Activated CD4-positive, alpha-beta T cell treated with anti-CD3 and anti-CD28 coated beads, Interleukin-2, Interleukin-6, amounts not matched to agents 100 ng/mL and 50 ng/mL, durations not matched to agents 16 hours and 8 hours (primary cell): ENCODE measurements at regions not wholly inside any gene's neighbourhood (a gene's known extent, or its start where the extent isn't known, plus 50 kb on each side); places are given as distances from the start of the nearest gene placed in this dataset.

Experiments used
- DNase-seq: peaks from one replicate; pipeline ENCODE4 v3.0.0-alpha.2; 2020

DNA sequence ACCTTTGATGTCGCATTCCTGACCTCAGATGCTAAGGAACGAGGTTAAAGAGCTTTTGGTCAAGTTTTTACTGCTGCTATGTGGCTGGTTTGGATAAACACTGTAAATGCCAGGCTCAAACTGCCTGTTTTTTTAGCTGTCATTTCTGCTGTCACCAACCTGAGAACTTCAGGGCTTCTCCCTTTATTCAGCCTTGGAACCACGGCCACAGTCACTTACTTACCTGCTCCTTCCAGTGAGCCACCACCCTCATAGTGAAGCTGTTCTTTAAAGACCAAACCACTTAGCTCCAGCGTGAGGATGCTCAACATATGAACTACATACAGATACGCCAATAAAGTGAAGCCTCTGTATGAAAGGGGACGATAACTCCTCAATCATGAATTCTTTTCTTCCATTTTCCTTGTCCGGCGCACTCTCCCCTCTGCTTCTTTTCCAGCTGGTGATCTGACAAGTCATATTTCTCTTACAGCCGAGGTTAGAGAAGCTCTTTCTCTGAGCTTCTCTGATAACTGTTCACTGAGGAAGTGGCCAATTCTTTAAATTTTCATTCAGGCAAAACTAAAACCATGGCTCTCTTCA, 152.8 kb upstream of the ANK2 start:
- no peak for DNase-seq

DNA sequence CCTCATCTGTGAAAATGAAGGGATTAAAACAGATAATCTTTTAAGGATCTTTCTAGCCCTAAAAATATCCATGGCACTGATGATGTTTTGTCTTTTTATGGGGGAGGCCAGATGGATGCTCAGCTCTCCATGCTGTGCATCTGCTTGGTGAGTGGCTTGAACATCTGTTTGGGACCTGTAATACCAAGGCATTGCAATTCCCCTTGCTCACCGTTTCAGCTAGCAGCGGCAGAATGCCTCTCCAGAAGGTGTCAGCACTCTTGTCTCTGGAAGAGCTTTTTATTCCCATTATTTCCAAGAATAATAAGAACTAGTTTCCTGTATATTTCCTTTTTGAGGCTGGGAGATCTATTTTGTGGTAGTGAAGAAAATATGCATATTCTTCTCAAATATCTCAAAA, 151.9 kb upstream of the ANK2 start:
- DNase-seq = no peak

DNA sequence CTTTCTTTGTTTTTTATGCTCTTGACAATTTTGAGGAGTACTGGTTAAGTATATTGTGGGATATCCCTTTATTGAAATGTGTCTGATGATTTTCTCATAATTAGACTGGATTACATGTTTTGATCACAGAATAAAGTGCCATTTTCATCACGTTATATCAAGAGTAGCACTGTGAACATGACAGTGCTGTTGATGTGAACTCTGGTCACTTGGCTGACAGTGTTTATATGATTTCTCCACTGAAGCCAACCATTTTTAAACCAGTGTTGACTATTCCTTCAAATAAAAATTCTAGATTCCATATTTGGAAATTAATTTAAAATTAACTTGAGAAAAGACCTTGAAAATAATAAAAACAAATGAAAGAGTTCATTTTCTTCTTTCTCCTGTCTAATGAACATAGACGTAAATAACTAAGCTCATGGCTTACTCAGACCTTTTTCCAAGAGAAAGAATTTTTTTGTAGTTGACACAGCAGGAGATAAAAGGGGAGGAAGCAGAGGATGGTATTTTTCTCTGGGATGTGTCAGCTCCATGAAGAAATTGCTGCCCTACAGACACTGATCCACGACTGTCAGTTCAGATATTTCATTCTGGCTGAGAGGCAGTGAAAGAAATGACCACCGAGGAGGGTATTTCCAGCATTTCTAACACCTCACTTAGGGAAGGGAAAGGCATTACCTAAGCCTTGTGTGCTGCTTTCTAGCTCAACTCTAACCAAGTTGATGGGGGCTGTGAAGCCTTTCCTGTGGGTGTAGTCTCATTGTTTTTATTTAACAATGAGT, 150.9 kb upstream of the ANK2 start:
- DNase-seq = no peak

DNA sequence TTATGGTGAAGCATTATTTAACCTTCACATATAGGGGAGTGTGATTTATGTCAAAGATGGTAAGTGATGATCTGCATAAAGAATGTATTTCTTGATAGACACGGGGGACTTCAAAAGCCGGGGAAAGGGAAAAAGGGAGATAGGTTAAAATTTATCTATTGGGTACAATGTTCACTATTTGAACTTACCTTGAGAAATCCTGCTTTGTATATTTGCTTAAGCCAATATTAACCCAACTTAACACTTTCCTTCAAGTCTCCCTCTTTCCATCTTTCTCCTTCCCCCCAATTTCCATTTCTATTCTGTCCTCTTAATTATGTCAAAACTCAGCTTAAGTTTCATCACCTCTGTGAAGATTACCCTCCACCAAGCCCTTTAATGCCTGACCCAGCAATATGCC, 149.0 kb upstream of the ANK2 start:
- DNase-seq = no peak

- DNase-seq = no peak
These were observed 147.5 kb upstream of the ANK2 start for GRCh38 chr4:112901962-112902411.

DNA sequence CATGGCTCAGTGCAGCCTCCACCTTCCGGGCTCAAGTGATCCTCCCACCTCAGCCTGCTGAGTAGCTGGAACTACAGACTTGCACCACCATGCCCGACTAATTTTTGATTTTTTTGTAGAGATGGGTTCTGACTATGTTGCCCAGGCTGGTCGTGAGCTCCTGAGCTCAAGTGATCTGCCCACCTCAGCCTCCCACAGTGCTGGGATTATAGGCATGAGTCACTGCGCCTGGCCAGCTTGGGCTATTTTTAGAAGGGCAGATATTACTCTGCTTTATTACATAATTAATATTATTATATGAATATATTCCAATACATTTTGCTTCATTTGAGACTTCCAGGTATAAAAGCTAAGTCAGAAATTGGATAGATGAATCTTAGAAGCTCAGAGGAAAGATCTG, 143.7 kb upstream of the ANK2 start:
- DNase-seq = no peak

- no peak for DNase-seq
These were observed 140.9 kb upstream of the ANK2 start for GRCh38 chr4:112908511-112908910.

DNA sequence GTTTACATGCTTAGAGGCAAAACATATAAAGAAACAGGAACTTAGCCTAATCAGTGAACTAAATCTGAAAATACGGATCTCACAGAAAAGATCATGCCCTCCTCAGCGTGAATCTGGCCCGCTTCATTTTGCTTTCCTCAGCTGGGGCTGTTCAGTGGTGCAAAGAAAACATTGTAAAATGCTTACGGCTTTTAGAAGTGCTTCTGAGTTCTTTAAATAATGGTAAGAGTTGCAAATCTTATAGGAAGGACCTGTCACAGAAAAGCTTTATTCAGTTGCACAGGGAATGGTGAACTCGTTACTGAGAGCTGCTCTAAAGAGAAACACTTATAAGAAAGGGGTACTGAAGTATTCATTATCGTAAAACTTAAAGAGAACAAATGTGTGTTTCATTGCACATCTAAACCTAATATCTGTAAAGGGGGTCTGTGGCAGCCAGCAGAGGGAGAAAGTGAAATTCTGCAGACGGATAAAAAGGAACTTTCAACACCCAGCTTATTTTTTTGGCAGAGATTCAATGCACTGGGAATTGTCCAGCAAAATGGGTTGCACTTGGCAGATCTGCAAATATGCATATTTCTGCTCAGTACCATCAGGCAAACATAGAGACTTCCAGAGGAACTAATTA, 139.2 kb upstream of the ANK2 start:
- no peak for DNase-seq

- no peak for DNase-seq
These were observed 132.6 kb upstream of the ANK2 start for GRCh38 chr4:112916868-112917267.

- no peak for DNase-seq
These were observed 125.9 kb upstream of the ANK2 start for GRCh38 chr4:112923516-112923915.

GRCh38 chr4:112926819-112927218, 122.6 kb upstream of the ANK2 start:
- no peak for DNase-seq

- DNase-seq = no peak
These were observed 121.9 kb upstream of the ANK2 start for GRCh38 chr4:112927544-112927943.

DNA sequence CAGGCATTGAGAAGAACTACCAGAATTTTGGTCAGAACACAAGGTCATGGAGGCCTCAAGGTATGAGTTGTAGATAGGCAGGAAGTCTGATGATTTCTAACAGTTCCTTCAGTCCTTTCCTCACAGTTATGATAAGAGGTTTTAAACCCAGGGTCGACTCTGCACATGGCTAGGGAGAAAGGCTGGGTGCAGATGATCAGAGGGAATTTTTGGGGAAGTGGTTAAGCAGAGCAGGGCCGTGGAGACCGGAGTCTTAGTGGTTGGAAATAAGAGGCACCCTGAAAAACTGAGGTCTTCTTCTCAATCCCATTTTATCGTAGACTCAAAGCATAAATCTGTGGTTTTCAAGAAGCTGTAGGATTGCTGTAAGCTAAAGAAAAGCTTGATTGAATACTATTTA, 118.5 kb upstream of the ANK2 start:
- DNase-seq = no peak

DNA sequence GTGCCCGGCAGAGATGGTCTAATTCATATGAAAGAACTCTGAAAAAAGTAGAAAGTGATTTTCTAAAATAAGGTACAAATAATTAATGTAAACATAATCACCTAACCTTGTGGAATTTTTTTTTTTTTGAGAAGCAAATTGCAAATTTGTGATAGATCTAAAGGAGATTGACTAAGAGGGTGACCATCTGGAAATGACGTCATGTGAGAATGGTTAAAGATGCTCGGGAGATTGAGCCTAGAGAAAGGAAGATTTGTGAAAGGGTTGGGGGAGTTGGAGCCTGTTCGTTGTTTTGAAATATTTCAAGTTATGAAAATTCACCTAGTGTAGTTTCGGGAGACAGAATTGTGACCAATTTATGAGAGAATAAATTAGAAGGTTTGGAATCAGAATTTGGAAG, 115.7 kb upstream of the ANK2 start:
- no peak for DNase-seq

DNA sequence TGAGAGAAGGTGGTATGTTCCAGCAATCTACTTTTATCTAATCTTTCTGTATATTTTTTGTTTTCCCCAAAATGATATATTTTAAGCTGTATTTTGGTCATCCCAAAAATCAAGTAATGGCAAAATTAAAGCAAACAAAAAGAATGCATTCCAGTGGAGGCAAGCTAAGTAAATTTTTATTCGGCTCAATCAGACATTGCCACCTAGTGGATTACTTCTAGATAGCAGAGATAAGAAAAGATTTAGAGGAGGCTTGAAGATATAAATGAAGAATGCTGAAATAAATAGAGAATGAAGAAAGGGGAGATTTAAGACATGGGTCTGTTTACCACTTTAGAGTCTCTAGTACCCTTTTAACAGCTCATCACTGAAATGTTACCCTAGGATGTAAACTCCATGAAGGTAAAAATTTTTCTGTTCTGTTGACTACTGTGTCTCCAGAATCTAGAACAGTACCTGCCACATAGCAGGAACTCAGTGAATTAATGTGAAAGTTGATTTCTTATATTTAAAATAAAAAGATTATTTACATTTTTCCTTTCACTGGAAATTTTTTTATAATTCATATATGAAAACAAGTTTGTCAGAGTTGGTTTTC, 110.9 kb upstream of the ANK2 start:
- DNase-seq = peak; percentile 25

- DNase-seq = no peak
These were observed 109.6 kb upstream of the ANK2 start for GRCh38 chr4:112939901-112940300.

DNA sequence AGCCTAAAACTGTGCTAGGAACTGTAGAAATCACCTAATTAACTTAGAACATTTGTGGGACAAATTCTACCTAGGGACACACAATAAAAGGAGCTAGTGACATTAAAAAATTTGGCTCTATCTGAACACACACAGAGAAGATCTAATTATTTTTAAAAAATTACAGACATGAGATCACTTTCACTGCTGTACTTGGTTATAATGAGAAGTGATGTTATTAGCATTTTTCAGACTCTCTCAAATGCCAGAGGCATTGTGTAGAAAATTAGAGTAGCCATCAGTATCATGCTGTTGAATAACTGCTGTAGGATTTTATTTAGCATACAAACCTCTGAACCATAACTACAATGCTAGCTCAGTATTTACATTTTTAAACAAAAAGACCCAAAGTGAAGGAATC, 109.1 kb upstream of the ANK2 start:
- DNase-seq = no peak

DNA sequence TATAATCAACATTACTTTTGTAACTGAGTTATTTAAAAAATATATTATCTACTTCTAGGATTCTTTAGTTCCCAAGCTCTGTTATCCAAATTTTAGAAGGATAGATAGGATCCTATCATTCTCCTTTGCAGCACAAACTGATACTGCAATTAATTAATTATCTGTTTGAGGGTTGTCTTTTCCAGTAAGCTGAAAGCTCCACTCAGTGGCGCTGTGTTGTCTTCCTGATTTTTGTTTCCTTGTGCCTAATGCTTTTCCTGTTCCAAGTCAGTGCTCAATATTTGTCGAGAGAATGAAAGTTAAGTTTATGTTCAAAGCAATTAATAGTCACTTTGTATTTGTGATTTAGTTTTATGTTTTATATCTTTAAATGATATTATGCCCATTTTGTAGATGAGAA, 107.4 kb upstream of the ANK2 start:
- no peak for DNase-seq

DNA sequence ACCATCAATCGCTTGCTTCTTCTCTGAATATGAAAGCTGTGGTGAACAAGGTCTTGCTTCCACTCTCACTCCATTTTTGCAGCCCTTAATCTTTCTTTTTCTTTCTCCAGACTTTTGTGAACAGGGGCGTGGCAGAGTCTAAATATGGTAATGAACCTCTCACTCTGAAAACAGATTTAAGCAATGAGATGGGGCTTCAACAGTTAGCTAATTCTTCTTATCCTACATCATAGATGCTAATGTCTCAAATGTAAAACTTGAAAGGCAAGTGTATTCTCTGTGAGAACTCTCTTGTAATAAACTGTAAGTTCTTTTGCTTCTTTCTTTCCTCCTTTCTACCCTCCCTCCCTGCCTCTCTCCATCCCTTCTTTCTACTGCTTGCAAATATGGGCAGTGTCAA, 106.5 kb upstream of the ANK2 start:
- no peak for DNase-seq

GRCh38 chr4:112944006-112944405, 105.4 kb upstream of the ANK2 start:
- no peak for DNase-seq

DNA sequence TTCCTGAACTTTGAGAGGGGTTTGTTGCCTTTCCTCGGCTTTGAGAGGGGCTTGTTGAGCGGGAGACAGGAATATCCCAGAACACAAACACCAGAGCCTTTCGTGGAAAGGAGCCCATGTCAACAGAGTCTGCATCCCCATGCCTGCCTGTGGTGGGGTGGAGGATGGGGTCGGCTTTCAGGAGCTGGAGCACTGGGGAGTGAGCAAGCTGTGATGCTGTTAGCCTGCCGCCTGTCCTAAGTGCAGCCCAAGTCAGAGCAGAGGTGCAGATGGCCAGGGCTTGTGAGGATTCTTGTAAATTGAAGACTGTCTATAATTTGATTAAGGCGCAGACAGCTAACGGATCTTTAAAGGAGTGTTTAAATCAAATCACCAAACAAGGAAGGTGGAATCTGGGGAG, 103.3 kb upstream of the ANK2 start:
- DNase-seq = no peak

DNA sequence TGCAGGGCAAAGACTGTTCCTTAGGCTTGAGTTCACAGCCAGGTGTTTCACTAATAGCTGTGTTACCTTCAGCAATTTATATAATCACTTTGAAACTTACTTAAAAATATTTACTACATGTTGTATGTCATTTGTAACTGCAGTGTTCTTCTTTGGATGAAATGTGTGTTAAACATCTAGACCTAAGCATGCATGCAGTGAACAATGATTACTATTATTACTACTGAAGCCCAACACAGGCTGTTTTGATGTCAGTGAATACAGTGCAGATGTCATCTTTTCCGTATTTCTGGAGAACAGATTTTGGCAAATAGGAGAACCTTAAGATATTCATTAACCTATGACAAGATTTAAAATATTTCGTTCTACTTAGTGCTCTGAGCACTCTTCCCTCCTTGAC, 101.8 kb upstream of the ANK2 start:
- DNase-seq = no peak

GRCh38 chr4:112951362-112952312, 97.8 kb upstream of the ANK2 start:
- DNase-seq = no peak
